ENCODE measurements at regions not wholly inside any gene's neighbourhood (a gene's known extent, or its start where the extent isn't known, plus 50 kb on each side); places are given as distances from the start of the nearest gene placed in this dataset.

DNA sequence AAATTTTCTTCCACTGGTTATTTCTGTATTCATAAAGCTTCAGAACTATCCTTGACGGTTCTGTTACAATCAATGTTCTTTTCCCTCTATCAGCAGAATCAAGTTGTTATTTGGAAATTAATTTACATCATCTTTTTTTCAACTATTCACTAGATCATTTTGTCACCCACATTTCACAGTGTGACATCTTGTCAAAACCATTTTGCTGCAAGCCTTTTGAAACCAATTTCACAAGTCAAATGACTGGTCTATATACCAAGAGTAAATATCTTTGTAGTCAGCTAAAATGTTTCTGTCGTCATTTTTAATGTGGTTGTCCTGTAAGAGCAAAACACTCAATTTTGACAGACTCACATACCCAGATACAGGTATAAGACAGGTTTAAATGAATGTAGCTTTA, 984.3 kb upstream of the TYRP1 start:
- Histone ChIP-seq H3K9me3 (peaks cover 0 to 5% (median 0%) of the 10 kb centered on the region in 4 donors), H3K27me3 (no peaks in the 10 kb centered on the region), H3K4me3 (no peak overlapping the region), H3K27ac (no peak overlapping the region), H3K36me3 (no peaks in the 10 kb centered on the region), H3K4me1 (no peaks in the 10 kb centered on the region)
- ATAC-seq = no peak
- WGBS, 2 donors = 45 to 57% methylated on average over 2 of the region's 2 CpGs
- intact Hi-C loops (cut with DNase I) = no loop called here
- no peak for DNase-seq
- TF ChIP-seq, protein P1, sequence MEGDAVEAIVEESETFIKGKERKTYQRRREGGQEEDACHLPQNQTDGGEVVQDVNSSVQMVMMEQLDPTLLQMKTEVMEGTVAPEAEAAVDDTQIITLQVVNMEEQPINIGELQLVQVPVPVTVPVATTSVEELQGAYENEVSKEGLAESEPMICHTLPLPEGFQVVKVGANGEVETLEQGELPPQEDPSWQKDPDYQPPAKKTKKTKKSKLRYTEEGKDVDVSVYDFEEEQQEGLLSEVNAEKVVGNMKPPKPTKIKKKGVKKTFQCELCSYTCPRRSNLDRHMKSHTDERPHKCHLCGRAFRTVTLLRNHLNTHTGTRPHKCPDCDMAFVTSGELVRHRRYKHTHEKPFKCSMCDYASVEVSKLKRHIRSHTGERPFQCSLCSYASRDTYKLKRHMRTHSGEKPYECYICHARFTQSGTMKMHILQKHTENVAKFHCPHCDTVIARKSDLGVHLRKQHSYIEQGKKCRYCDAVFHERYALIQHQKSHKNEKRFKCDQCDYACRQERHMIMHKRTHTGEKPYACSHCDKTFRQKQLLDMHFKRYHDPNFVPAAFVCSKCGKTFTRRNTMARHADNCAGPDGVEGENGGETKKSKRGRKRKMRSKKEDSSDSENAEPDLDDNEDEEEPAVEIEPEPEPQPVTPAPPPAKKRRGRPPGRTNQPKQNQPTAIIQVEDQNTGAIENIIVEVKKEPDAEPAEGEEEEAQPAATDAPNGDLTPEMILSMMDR (IDR thresholded peaks at IDR 0.05) = no peak
- FAIRE-seq = no peak

DNA sequence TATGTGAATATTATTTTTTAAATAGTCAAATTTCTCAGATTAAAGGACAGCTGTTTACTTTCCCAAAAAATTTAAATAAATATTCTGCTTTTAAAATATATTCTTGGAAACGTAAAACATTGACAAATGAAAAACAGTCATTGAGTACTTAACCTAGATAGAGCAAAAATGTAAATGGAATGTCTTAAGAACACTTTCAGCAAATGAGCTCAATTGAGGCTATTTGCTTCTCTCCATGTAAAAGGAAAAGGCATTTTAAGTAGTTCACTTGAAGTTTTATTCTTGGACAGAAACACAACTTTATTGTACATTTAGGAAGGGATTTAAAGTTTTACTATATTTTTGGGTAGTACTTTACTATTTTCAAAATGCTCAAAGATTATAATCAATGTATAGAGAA, 983.6 kb upstream of the TYRP1 start:
- no peaks in the 10 kb centered on the region for H3K27me3 ChIP-seq
- intact Hi-C loops (cut with DNase I) = no loop called here
- no peaks in the 10 kb centered on the region for H3K4me1 ChIP-seq
- DNase-seq (no peak), ATAC-seq (no peak), FAIRE-seq (no peak)
- H3K27ac ChIP-seq = no peak overlapping the region
- TF ChIP-seq, protein P1 (IDR thresholded peaks at IDR 0.05) = no peak
- no peak overlapping the region for H3K4me3 ChIP-seq
- no peaks in the 10 kb centered on the region for H3K36me3 ChIP-seq
- 0 to 26% methylated on average over 1 of the region's 1 CpG for WGBS, 2 donors
- peaks cover 0 to 5% (median 0%) of the 10 kb centered on the region in 4 donors for H3K9me3 ChIP-seq

DNA sequence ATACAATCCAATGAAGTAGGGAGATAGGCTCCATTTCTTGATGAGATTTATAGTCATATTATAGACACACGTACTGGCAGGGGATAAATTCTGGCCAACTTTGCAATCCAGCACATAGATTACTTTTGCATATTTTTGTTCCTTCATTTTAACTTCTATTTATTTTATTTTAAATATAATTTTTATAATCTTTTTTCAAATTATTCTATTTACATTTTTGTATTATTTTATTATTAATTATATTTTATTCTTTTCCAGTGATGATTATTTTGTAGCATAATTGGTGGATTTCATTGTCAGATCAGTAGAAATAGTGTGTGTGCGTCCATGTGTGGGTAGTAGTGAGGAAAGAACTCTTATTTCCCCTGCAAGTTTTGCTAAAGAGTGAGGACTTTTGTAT, 980.1 kb upstream of the TYRP1 start:
- intact Hi-C loops (cut with DNase I) = no loop called here
- no peaks in the 10 kb centered on the region for H3K27me3 ChIP-seq
- DNase-seq (no peak), ATAC-seq (no peak), FAIRE-seq (no peak)
- peaks cover 0 to 5% (median 0%) of the 10 kb centered on the region in 4 donors for H3K9me3 ChIP-seq
- no peaks in the 10 kb centered on the region for H3K4me1 ChIP-seq
- H3K27ac ChIP-seq = no peak overlapping the region
- WGBS, 2 donors = 54 to 76% methylated on average over 2 of the region's 2 CpGs
- H3K36me3 ChIP-seq = no peaks in the 10 kb centered on the region
- TF ChIP-seq, protein P1 (IDR thresholded peaks at IDR 0.05) = no peak
- H3K4me3 ChIP-seq = no peak overlapping the region

DNA sequence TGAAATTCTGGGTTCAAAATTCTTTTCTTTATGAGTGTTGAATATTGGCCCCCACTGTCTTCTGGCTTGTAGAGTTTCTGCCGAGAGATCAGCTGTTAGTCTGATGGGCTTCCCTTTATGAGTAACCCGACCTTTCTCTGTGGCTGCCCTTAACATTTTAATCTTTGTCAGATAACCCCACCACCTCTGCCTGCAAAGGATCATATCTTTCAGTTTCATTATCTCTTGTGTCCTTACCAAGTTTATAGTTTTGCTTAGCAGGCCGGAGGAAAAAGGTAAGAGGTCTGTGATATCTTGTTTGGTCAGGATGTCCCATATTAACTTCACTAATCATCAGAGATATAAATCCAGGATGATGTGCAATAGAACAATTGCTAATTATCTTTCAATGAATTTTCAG, 970.2 kb upstream of the TYRP1 start:
- Histone ChIP-seq H3K36me3 (no peaks in the 10 kb centered on the region), H3K27ac (no peak overlapping the region), H3K4me3 (no peak overlapping the region), H3K4me1 (no peaks in the 10 kb centered on the region), H3K27me3 (no peaks in the 10 kb centered on the region), H3K9me3 (no peaks in the 10 kb centered on the region)
- 27 to 41% methylated on average over 3 of the region's 3 CpGs for WGBS, 2 donors
- FAIRE-seq = no peak
- DNase-seq = no peak
- intact Hi-C loops (cut with DNase I) = no loop called here
- no peak for ATAC-seq
- TF ChIP-seq, protein P1 (IDR thresholded peaks at IDR 0.05) = no peak

DNA sequence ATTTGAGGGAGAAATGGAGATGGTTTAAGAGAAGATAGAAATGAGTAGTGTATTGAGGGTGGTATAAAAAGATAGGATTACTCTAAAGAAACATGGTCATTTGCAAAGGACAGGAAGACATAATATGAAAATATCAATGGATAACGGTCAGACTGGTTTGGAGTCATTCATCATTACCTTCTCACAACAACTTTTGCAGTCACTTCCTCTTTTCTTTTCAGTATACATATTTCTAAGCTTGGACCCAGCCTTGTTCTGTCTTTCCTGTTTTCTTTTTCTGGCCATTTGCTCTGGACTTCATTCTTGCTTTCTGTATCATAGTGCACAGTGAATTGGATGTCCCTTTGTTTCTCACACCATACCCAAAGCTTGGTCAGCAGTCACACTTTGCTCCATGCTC, 966.5 kb upstream of the TYRP1 start:
- Histone ChIP-seq H3K27me3 (no peaks in the 10 kb centered on the region), H3K9me3 (no peaks in the 10 kb centered on the region), H3K36me3 (no peaks in the 10 kb centered on the region), H3K4me3 (no peak overlapping the region), H3K27ac (no peak overlapping the region), H3K4me1 (no peaks in the 10 kb centered on the region)
- intact Hi-C loops (cut with DNase I) = no loop called here
- TF ChIP-seq, protein P1 (IDR thresholded peaks at IDR 0.05) = no peak
- WGBS, 2 donors = 39 to 50% methylated on average over 1 of the region's 1 CpG
- DNase-seq (no peak), ATAC-seq (no peak), FAIRE-seq (no peak)

Data from pancreas (tissue), 10 donors.